SK-N-SH treated with all-trans-retinoic acid at 6 μM for 48 hours (cell line): ENCODE measurements at regions not wholly inside any gene's neighbourhood (a gene's known extent, or its start where the extent isn't known, plus 50 kb on each side); places are given as distances from the start of the nearest gene placed in this dataset.

Experiments
- ATAC-seq: fragments of 200-7000 bp; cut with Tn5 transposase; 3 replicates; pipeline ENCODE4 v1.9.1; 2020; ENCODE audit warnings: mild to moderate bottlenecking, moderate library complexity
- ARNTL ChIP-seq: fragments of 450-650 bp; formaldehyde crosslinking; IDR thresholded peaks from 2 replicates; pipeline ENCODE4 v1.5.0; 2020; ENCODE audit warnings: low read depth, mild to moderate bottlenecking, moderate library complexity, borderline replicate concordance
- BACH2 ChIP-seq: fragments of 250-450 bp; sonication (Bioruptor Pico); IDR thresholded peaks from 2 replicates; pipeline ENCODE4 v1.9.0; 2021; ENCODE audit warnings: mild to moderate bottlenecking, borderline replicate concordance
- CSDC2 ChIP-seq: fragments of 250-450 bp; sonication (Bioruptor Pico); IDR thresholded peaks from 2 replicates; pipeline ENCODE4 v1.5.0; 2020; ENCODE audit warnings: mild to moderate bottlenecking, moderate library complexity
- CSRNP3 ChIP-seq: fragments of 250-450 bp; sonication (Bioruptor Pico); IDR thresholded peaks from 2 replicates; pipeline ENCODE4 v1.5.1; 2021; ENCODE audit warnings: mild to moderate bottlenecking, moderate library complexity
- ESRRG ChIP-seq: fragments of 250-450 bp; sonication (Bioruptor Pico); IDR thresholded peaks from 2 replicates; pipeline ENCODE4 v1.6.1; 2021; ENCODE audit warnings: mild to moderate bottlenecking
- GLIS3 ChIP-seq: fragments of 250-450 bp; sonication (Bioruptor Pico); IDR thresholded peaks from 2 replicates; pipeline ENCODE4 v1.5.0; 2020; ENCODE audit warnings: mild to moderate bottlenecking, moderate library complexity
- ISL1 ChIP-seq: fragments of 250-450 bp; sonication (Bioruptor Pico); IDR thresholded peaks from 2 replicates; pipeline ENCODE4 v2.1.2; 2022; ENCODE audit warnings: mild to moderate bottlenecking, moderate library complexity
- OSR1 ChIP-seq: fragments of 250-450 bp; sonication (Bioruptor Pico); IDR thresholded peaks from 2 replicates; pipeline ENCODE4 v1.8.0; 2022; ENCODE audit warnings: moderate library complexity, mild to moderate bottlenecking, inconsistent platforms
- PPARA ChIP-seq: fragments of 250-450 bp; sonication (Bioruptor Pico); IDR thresholded peaks from 2 replicates; pipeline ENCODE4 v1.5.0; 2020; ENCODE audit warnings: mild to moderate bottlenecking, borderline replicate concordance
- TCF4 ChIP-seq: fragments of 250-450 bp; sonication (Bioruptor Pico); IDR thresholded peaks from 2 replicates; pipeline ENCODE4 v1.8.0; 2021; ENCODE audit warnings: mild to moderate bottlenecking, moderate library complexity, borderline replicate concordance
- ZC3H10 ChIP-seq: fragments of 250-450 bp; sonication (Bioruptor Pico); IDR thresholded peaks from 2 replicates; pipeline ENCODE4 v1.5.1; 2021; ENCODE audit warnings: mild to moderate bottlenecking, moderate library complexity
- ZFP3 ChIP-seq: fragments of 250-450 bp; sonication (Bioruptor Pico); IDR thresholded peaks from 2 replicates; pipeline ENCODE4 v1.5.0; 2020; ENCODE audit warnings: mild to moderate bottlenecking, moderate library complexity
- ZFP30 ChIP-seq: fragments of 450-650 bp; formaldehyde crosslinking; IDR thresholded peaks from 2 replicates; pipeline ENCODE4 v1.5.0; 2022; ENCODE audit warnings: mild to moderate bottlenecking, moderate library complexity
- ZNF565 ChIP-seq: fragments of 450-650 bp; formaldehyde crosslinking; conservative IDR thresholded peaks from 2 replicates; pipeline ENCODE4 v1.5.0; 2020; ENCODE audit warnings: low read depth, mild to moderate bottlenecking, moderate library complexity
- ZNF8 ChIP-seq: fragments of 450-650 bp; formaldehyde crosslinking; IDR thresholded peaks from 2 replicates; pipeline ENCODE4 v1.5.0; 2020; ENCODE audit warnings: mild to moderate bottlenecking, moderate library complexity
- TF ChIP-seq, protein P1 (sequence below): fragments of 250-450 bp; sonication (Bioruptor Pico); IDR thresholded peaks from 2 replicates; pipeline ENCODE4 v1.8.0; 2020; ENCODE audit warnings: mild to moderate bottlenecking, moderate library complexity, borderline replicate concordance
- TF ChIP-seq, protein P2 (sequence below): fragments of 250-450 bp; sonication (Bioruptor Pico); IDR thresholded peaks from 2 replicates; pipeline ENCODE4 v1.5.0; 2020; ENCODE audit warnings: mild to moderate bottlenecking, moderate library complexity
- TF ChIP-seq, protein P3 (sequence below): fragments of 250-450 bp; sonication (Bioruptor Pico); IDR thresholded peaks from 2 replicates; pipeline ENCODE4 v1.5.1; 2020; ENCODE audit warnings: low read depth, mild to moderate bottlenecking, moderate library complexity

DNA sequence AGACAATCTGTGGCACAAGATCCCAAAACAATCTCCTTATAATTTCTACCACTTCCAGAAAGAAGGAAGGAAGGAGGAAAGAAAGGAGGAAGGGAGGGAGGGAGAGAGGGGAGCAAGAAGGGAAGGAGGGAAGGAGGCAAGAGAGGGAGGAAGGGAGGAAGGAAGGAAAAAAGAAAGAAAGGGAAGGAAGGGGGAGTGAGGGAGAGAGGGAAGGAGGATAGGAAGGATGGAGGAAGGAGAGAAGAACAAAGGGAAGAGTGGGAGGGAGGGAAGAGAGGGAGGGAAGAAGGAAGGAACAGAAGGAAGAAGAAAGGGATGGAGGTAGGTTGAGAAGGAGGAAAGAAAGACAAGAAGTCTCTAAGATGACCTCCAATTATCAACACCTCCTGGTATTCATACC, 185.5 kb upstream of the NFE2L3 start:
- ATAC-seq: no peak
- TF ChIP-seq ZFP3 (CRISPR knock-in tag) (no peak), BACH2 (CRISPR knock-in tag) (no peak), ARNTL (CRISPR knock-in tag) (no peak), ZFP30 (CRISPR knock-in tag) (no peak), ZC3H10 (CRISPR knock-in tag) (no peak), ISL1 (CRISPR knock-in tag) (no peak), ZNF565 (CRISPR knock-in tag) (no peak), PPARA (no peak), TCF4 (no peak), ESRRG (no peak), OSR1 (CRISPR knock-in tag) (no peak), CSRNP3 (CRISPR knock-in tag) (no peak), CSDC2 (no peak)
- TF ChIP-seq, protein P1, sequence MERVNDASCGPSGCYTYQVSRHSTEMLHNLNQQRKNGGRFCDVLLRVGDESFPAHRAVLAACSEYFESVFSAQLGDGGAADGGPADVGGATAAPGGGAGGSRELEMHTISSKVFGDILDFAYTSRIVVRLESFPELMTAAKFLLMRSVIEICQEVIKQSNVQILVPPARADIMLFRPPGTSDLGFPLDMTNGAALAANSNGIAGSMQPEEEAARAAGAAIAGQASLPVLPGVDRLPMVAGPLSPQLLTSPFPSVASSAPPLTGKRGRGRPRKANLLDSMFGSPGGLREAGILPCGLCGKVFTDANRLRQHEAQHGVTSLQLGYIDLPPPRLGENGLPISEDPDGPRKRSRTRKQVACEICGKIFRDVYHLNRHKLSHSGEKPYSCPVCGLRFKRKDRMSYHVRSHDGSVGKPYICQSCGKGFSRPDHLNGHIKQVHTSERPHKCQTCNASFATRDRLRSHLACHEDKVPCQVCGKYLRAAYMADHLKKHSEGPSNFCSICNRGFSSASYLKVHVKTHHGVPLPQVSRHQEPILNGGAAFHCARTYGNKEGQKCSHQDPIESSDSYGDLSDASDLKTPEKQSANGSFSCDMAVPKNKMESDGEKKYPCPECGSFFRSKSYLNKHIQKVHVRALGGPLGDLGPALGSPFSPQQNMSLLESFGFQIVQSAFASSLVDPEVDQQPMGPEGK (CRISPR knock-in tag): no peak
- TF ChIP-seq, protein P2, sequence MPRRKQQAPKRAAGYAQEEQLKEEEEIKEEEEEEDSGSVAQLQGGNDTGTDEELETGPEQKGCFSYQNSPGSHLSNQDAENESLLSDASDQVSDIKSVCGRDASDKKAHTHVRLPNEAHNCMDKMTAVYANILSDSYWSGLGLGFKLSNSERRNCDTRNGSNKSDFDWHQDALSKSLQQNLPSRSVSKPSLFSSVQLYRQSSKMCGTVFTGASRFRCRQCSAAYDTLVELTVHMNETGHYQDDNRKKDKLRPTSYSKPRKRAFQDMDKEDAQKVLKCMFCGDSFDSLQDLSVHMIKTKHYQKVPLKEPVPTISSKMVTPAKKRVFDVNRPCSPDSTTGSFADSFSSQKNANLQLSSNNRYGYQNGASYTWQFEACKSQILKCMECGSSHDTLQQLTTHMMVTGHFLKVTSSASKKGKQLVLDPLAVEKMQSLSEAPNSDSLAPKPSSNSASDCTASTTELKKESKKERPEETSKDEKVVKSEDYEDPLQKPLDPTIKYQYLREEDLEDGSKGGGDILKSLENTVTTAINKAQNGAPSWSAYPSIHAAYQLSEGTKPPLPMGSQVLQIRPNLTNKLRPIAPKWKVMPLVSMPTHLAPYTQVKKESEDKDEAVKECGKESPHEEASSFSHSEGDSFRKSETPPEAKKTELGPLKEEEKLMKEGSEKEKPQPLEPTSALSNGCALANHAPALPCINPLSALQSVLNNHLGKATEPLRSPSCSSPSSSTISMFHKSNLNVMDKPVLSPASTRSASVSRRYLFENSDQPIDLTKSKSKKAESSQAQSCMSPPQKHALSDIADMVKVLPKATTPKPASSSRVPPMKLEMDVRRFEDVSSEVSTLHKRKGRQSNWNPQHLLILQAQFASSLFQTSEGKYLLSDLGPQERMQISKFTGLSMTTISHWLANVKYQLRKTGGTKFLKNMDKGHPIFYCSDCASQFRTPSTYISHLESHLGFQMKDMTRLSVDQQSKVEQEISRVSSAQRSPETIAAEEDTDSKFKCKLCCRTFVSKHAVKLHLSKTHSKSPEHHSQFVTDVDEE: no peak

DNA sequence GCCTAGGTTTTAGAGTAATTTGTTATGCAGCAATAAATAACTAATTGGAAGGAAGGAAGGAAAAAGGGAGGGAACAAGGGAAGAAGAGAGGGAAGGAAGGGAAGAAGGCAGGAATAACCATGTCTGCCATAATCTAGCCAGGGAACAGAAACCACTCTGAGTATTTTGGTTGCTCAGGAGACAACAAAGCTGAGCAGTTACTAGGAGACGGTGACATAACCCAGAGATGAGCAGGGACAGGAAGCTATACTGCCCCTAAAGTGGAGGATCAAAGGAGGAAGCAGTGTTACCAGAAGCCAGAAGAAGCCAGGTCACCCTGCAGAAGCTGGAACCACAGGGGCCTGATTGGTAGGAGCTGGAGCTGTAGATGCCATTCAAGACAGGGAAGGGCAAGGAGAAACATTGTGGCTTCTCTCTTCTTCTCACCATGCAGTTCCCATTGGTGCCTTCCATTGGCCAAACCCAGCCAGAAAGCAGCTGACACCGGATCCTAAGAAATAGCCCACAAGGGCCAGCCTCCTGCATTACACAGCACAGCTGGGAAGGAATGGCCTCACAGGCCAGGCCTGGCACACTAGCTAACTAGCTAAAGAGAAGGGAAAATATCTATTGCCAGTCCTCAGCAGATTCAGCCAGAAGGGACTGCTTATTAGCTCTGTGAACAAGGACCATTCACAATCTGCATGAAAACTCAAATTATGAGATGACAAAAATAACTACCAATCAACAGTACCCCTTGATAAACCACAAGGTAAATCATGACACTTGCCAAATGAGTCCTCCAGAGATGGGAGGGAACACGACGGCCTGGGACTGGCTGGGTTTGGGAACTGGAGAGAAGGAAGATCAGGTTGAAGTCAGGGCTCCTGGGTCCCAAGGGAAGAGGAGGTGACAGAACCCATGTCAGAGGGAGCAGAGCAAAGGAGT, 184.5 kb upstream of the NFE2L3 start:
- TF ChIP-seq CSRNP3 (CRISPR knock-in tag) (no peak), ISL1 (CRISPR knock-in tag) (no peak), ESRRG (no peak), OSR1 (CRISPR knock-in tag) (no peak), ZNF565 (CRISPR knock-in tag) (no peak), ZFP30 (CRISPR knock-in tag) (no peak), ZNF8 (no peak), ZC3H10 (CRISPR knock-in tag) (no peak), GLIS3 (CRISPR knock-in tag) (no peak)
- TF ChIP-seq, protein P2: no peak
- TF ChIP-seq, protein P1 (CRISPR knock-in tag): no peak
- TF ChIP-seq, protein P3, sequence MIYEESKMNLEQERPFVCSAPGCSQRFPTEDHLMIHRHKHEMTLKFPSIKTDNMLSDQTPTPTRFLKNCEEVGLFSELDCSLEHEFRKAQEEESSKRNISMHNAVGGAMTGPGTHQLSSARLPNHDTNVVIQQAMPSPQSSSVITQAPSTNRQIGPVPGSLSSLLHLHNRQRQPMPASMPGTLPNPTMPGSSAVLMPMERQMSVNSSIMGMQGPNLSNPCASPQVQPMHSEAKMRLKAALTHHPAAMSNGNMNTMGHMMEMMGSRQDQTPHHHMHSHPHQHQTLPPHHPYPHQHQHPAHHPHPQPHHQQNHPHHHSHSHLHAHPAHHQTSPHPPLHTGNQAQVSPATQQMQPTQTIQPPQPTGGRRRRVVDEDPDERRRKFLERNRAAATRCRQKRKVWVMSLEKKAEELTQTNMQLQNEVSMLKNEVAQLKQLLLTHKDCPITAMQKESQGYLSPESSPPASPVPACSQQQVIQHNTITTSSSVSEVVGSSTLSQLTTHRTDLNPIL (CRISPR knock-in tag): no peak
- no peak for ATAC-seq
